Natural killer cell (primary cell): ENCODE measurements at regions not wholly inside any gene's neighbourhood (a gene's known extent, or its start where the extent isn't known, plus 50 kb on each side); places are given as distances from the start of the nearest gene placed in this dataset.
"Not testable (repeated sequence)": the region's sequence is repeated elsewhere in the genome, so short reads cannot be mapped to it uniquely, and the experiment has no call there.

ENCODE experiments used
- ATAC-seq, 3 donors: fragments of 150-1000 bp in 2 of 3; fragments of 200-7000 bp in 1 of 3; cut with Tn5 transposase; 1 replicate in 1 of 3; 2 replicates in 2 of 3; pipeline ENCODE4 v1.10.0; 2021; ENCODE audit warnings: mild to moderate bottlenecking in 2 of 3, moderate library complexity in 2 of 3
- DNase-seq, 2 donors: peaks; one replicate each; pipeline versions ENCODE4 v3.0.0 to v3.0.0-alpha.2; 2013 to 2021; ENCODE audit warnings: mixed read lengths in 1 of 2
- H3K27ac ChIP-seq: one replicate; pipeline ENCODE4 v1.5.1; 2013; ENCODE audit warnings: mild to moderate bottlenecking, low read length
- H3K27me3 ChIP-seq: one replicate; pipeline ENCODE4 v1.6.1; 2013; ENCODE audit warnings: low read length; ENCODE audit not compliant: control insufficient read depth, insufficient read depth
- H3K36me3 ChIP-seq: one replicate; pipeline ENCODE4 v1.6.1; 2013; ENCODE audit warnings: low read length; ENCODE audit not compliant: control insufficient read depth, insufficient read depth
- H3K4me1 ChIP-seq: one replicate; pipeline ENCODE4 v1.6.1; 2013; ENCODE audit warnings: low read length; ENCODE audit not compliant: control insufficient read depth, insufficient read depth
- H3K4me3 ChIP-seq: one replicate; pipeline ENCODE4 v1.5.1; 2013; ENCODE audit warnings: low read length
- H3K9me3 ChIP-seq: one replicate; pipeline ENCODE4 v1.6.1; 2013; ENCODE audit warnings: low read length; ENCODE audit not compliant: control insufficient read depth, insufficient read depth
- H3K27ac Mint-ChIP-seq, 2 donors: one replicate each; pipeline ENCODE4 v1.8.0; 2022; ENCODE audit warnings: mild to moderate bottlenecking in 2 of 2, mixed read lengths in 2 of 2, moderate library complexity in 1 of 2
- H3K27me3 Mint-ChIP-seq, 2 donors: one replicate each; pipeline ENCODE4 v1.8.0; 2022; ENCODE audit warnings: low read depth in 2 of 2, mixed read lengths in 2 of 2
- H3K36me3 Mint-ChIP-seq: one replicate; pipeline ENCODE4 v1.8.0; 2022; ENCODE audit warnings: mixed read lengths
- H3K4me1 Mint-ChIP-seq, 2 donors: one replicate each; pipeline ENCODE4 v1.8.0; 2022; ENCODE audit warnings: mixed read lengths in 2 of 2
- H3K4me3 Mint-ChIP-seq: one replicate; pipeline ENCODE4 v1.8.0; 2022; ENCODE audit warnings: mild to moderate bottlenecking, moderate library complexity, mixed read lengths
- H3K9me3 Mint-ChIP-seq, 2 donors: one replicate each; pipeline ENCODE4 v1.8.0; 2022; ENCODE audit warnings: mixed read lengths in 2 of 2
- CTCF ChIP-seq: fragments of 200-600 bp; IDR thresholded peaks from one replicate; pipeline ENCODE4 v1.8.0; 2022; ENCODE audit warnings: antibody characterized with exemption
- WGBS: methylation state at CpG from one replicate; pipeline ENCODE4 v1.1.7; 2013; ENCODE audit warnings: missing lambda C conversion rate; ENCODE audit not compliant: insufficient coverage; 5-methylcytosine and 5-hydroxymethylcytosine counted together
- intact Hi-C: fragments of 100-400 bp; cut with micrococcal nuclease; formaldehyde crosslinking; loops from one replicate; pipeline ENCODE4 v1.14.2; 2022

GRCh38 chr1:176379626-176380339 lies 83.2 kb upstream of the PAPPA2 start:
- Mint-ChIP-seq H3K27ac (no peak overlapping the region), H3K27me3 (no peaks in the 10 kb centered on the region), H3K36me3 (no peaks in the 10 kb centered on the region)

GRCh38 chr1:176374967-176375569 lies 87.9 kb upstream of the PAPPA2 start:
- peak in 2 of 3 donors; percentile 64 to 66 for ATAC-seq
- no peak overlapping the region for H3K4me3 ChIP-seq
- no peaks in the 10 kb centered on the region for H3K9me3 ChIP-seq
- intact Hi-C loops, result no loop called here
- peak; percentile 62 for TF ChIP-seq CTCF
- WGBS, result 24% methylated on average over 7 of the region's 7 CpGs
- H3K27ac Mint-ChIP-seq, result no peak overlapping the region
- no peaks in the 10 kb centered on the region for H3K36me3 ChIP-seq
- H3K27ac ChIP-seq, result no peak overlapping the region
- no peaks in the 10 kb centered on the region for H3K36me3 Mint-ChIP-seq
- no peaks in the 10 kb centered on the region for H3K27me3 Mint-ChIP-seq
- no peaks in the 10 kb centered on the region for H3K27me3 ChIP-seq
- peak in 1 of 2 donors; percentile 58 for DNase-seq
- H3K4me1 Mint-ChIP-seq, result no peaks in the 10 kb centered on the region
- H3K9me3 Mint-ChIP-seq, result peaks cover 0 to 3% of the 10 kb centered on the region in 2 donors
- H3K4me1 ChIP-seq, result no peaks in the 10 kb centered on the region
- H3K4me3 Mint-ChIP-seq, result no peak overlapping the region

More at GRCh38 chr1:176379626-176380339, 83.2 kb upstream of the PAPPA2 start:
- Histone ChIP-seq H3K9me3 (no peaks in the 10 kb centered on the region), H3K4me3 (no peak overlapping the region), H3K27ac (no peak overlapping the region), H3K27me3 (no peaks in the 10 kb centered on the region), H3K36me3 (no peaks in the 10 kb centered on the region), H3K4me1 (no peaks in the 10 kb centered on the region)
- no peak overlapping the region for H3K4me3 Mint-ChIP-seq
- intact Hi-C loops, result no loop called here
- peaks cover 4 to 6% of the 10 kb centered on the region in 2 donors for H3K9me3 Mint-ChIP-seq
- ATAC-seq (no peak), DNase-seq (no peak)
- TF ChIP-seq CTCF, result no peak
- no peaks in the 10 kb centered on the region for H3K4me1 Mint-ChIP-seq
- WGBS, result 95% methylated on average over 3 of the region's 5 CpGs

GRCh38 chr1:176364236-176364905 lies 98.6 kb upstream of the PAPPA2 start:
- Histone ChIP-seq H3K4me3 (no peak overlapping the region), H3K9me3 (no peaks in the 10 kb centered on the region), H3K27ac (no peak overlapping the region), H3K4me1 (no peaks in the 10 kb centered on the region), H3K27me3 (no peaks in the 10 kb centered on the region), H3K36me3 (no peaks in the 10 kb centered on the region)
- no peak overlapping the region for H3K27ac Mint-ChIP-seq
- no peak overlapping the region for H3K4me3 Mint-ChIP-seq
- no peaks in the 10 kb centered on the region for H3K36me3 Mint-ChIP-seq
- H3K4me1 Mint-ChIP-seq, result no peaks in the 10 kb centered on the region
- 71% methylated on average over 7 of the region's 7 CpGs for WGBS
- ATAC-seq, result no peak
- peaks cover 0 to 2% of the 10 kb centered on the region in 2 donors for H3K27me3 Mint-ChIP-seq
- DNase-seq, result no peak
- H3K9me3 Mint-ChIP-seq, result peaks cover 0 to 4% of the 10 kb centered on the region in 2 donors
- intact Hi-C loops, result no loop called here
- TF ChIP-seq CTCF, result no peak

GRCh38 chr1:176349135-176349715 lies 113.8 kb upstream of the PAPPA2 start:
- intact Hi-C loops, H3K27ac ChIP-seq, H3K4me3 ChIP-seq, H3K4me3 Mint-ChIP-seq, DNase-seq, H3K4me1 Mint-ChIP-seq, H3K27me3 Mint-ChIP-seq, H3K27me3 ChIP-seq, H3K9me3 ChIP-seq, H3K36me3 ChIP-seq, H3K4me1 ChIP-seq, H3K36me3 Mint-ChIP-seq, H3K27ac Mint-ChIP-seq, ATAC-seq: not testable (repeated sequence)
- 94% methylated on average over 36 of the region's 42 CpGs for WGBS
- peaks cover 6 to 15% of the 10 kb centered on the region in 2 donors for H3K9me3 Mint-ChIP-seq
